ENCODE measurements at regions not wholly inside any gene's neighbourhood (a gene's known extent, or its start where the extent isn't known, plus 50 kb on each side); places are given as distances from the start of the nearest gene placed in this dataset.

GRCh38 chr1:239239529-239239928 lies 146.8 kb upstream of the CHRM3 start:
- H2AFZ ChIP-seq (ENCODE audit: insufficient read depth, low read depth, low read length, poor library complexity, severe bottlenecking): no peak overlapping the region

GRCh38 chr1:239237912-239238311 lies 148.5 kb upstream of the CHRM3 start:
- Mint-ChIP-seq H3K4me1 (no peaks in the 10 kb centered on the region), H3K27ac (no peak overlapping the region), H3K27me3 (no peaks in the 10 kb centered on the region), H3K4me3 (no peak overlapping the region), H3K9me3 (ENCODE audit: insufficient read depth) (no peaks in the 10 kb centered on the region)
- H3K9me3 ChIP-seq (ENCODE audit: control extremely low read depth in 1 of 3, control insufficient read depth in 2 of 3, insufficient read depth in 1 of 3, low read length in 2 of 3): no peaks in the 10 kb centered on the region
- no peak overlapping the region for H3K9ac ChIP-seq (ENCODE audit: low read length)
- no peaks in the 10 kb centered on the region for H3K4me1 ChIP-seq (ENCODE audit: control insufficient read depth in 2 of 2, insufficient read depth in 2 of 2, low read length in 2 of 2)
- ChIA-PET POLR2A (no interaction called here), CTCF (no interaction called here)
- no peak overlapping the region for H3K4me2 ChIP-seq (replicated peaks; ENCODE audit: low read depth, low read length, poor library complexity, severe bottlenecking)
- WGBS (ENCODE audit: insufficient coverage): 99% methylated on average over 9 of the region's 9 CpGs
- no peak overlapping the region for H2AFZ ChIP-seq (ENCODE audit: insufficient read depth, low read depth, low read length, poor library complexity, severe bottlenecking)
- H4K20me1 ChIP-seq (ENCODE audit: control insufficient read depth, insufficient read depth, low read length, poor library complexity, severe bottlenecking): no peaks in the 10 kb centered on the region
- H3K79me2 ChIP-seq (ENCODE audit: control insufficient read depth, insufficient read depth, low read length): no peaks in the 10 kb centered on the region
- H3K27me3 ChIP-seq (replicated peaks in 1 of 4; ENCODE audit: control extremely low read depth in 1 of 4, control insufficient read depth in 3 of 4, insufficient read depth in 4 of 4, low read length in 3 of 4): no peaks in the 10 kb centered on the region
- H3K27ac ChIP-seq (ENCODE audit: low read length in 2 of 2): no peak overlapping the region
- intact Hi-C loops (cut with micrococcal nuclease): no loop called here
- DNase-seq: no peak
- H3K36me3 ChIP-seq (replicated peaks in 1 of 2; ENCODE audit: control extremely low read depth in 1 of 2, control insufficient read depth in 1 of 2, extremely low read depth in 1 of 2, insufficient read depth in 2 of 2, low read length in 1 of 2): no peaks in the 10 kb centered on the region
- ATAC-seq (ENCODE audit: low read depth): no peak
- TF ChIP-seq EZH2 (IDR thresholded peaks at IDR 0.05; ENCODE audit: borderline replicate concordance, insufficient read depth, low read depth, low read length, poor library complexity, severe bottlenecking): no peak
- TF ChIP-seq, protein P1, sequence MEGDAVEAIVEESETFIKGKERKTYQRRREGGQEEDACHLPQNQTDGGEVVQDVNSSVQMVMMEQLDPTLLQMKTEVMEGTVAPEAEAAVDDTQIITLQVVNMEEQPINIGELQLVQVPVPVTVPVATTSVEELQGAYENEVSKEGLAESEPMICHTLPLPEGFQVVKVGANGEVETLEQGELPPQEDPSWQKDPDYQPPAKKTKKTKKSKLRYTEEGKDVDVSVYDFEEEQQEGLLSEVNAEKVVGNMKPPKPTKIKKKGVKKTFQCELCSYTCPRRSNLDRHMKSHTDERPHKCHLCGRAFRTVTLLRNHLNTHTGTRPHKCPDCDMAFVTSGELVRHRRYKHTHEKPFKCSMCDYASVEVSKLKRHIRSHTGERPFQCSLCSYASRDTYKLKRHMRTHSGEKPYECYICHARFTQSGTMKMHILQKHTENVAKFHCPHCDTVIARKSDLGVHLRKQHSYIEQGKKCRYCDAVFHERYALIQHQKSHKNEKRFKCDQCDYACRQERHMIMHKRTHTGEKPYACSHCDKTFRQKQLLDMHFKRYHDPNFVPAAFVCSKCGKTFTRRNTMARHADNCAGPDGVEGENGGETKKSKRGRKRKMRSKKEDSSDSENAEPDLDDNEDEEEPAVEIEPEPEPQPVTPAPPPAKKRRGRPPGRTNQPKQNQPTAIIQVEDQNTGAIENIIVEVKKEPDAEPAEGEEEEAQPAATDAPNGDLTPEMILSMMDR (IDR thresholded peaks at IDR 0.05): no peak
- no peak overlapping the region for H3K4me3 ChIP-seq (ENCODE audit: control extremely low read depth in 1 of 5, extremely low read depth in 1 of 5, insufficient read depth in 1 of 5, low read depth in 2 of 5, low read length in 4 of 5)

More at GRCh38 chr1:239239529-239239928, 146.8 kb upstream of the CHRM3 start:
- no peak for DNase-seq
- Histone ChIP-seq H3K9ac (ENCODE audit: low read length) (no peak overlapping the region), H3K27me3 (replicated peaks in 1 of 4; ENCODE audit: control extremely low read depth in 1 of 4, control insufficient read depth in 3 of 4, insufficient read depth in 4 of 4, low read length in 3 of 4) (no peaks in the 10 kb centered on the region), H3K4me2 (replicated peaks; ENCODE audit: low read depth, low read length, poor library complexity, severe bottlenecking) (no peak overlapping the region), H4K20me1 (ENCODE audit: control insufficient read depth, insufficient read depth, low read length, poor library complexity, severe bottlenecking) (no peaks in the 10 kb centered on the region), H3K79me2 (ENCODE audit: control insufficient read depth, insufficient read depth, low read length) (no peaks in the 10 kb centered on the region), H3K27ac (ENCODE audit: low read length in 2 of 2) (no peak overlapping the region), H3K36me3 (replicated peaks in 1 of 2; ENCODE audit: control extremely low read depth in 1 of 2, control insufficient read depth in 1 of 2, extremely low read depth in 1 of 2, insufficient read depth in 2 of 2, low read length in 1 of 2) (no peaks in the 10 kb centered on the region), H3K9me3 (ENCODE audit: control extremely low read depth in 1 of 3, control insufficient read depth in 2 of 3, insufficient read depth in 1 of 3, low read length in 2 of 3) (no peaks in the 10 kb centered on the region), H3K4me3 (ENCODE audit: control extremely low read depth in 1 of 5, extremely low read depth in 1 of 5, insufficient read depth in 1 of 5, low read depth in 2 of 5, low read length in 4 of 5) (no peak overlapping the region), H3K4me1 (ENCODE audit: control insufficient read depth in 2 of 2, insufficient read depth in 2 of 2, low read length in 2 of 2) (no peaks in the 10 kb centered on the region)
- TF ChIP-seq, protein P1 (IDR thresholded peaks at IDR 0.05): no peak
- TF ChIP-seq EZH2 (IDR thresholded peaks at IDR 0.05; ENCODE audit: borderline replicate concordance, insufficient read depth, low read depth, low read length, poor library complexity, severe bottlenecking): no peak
- ChIA-PET POLR2A (no interaction called here), CTCF (no interaction called here)
- intact Hi-C loops (cut with micrococcal nuclease): no loop called here
- no peaks in the 10 kb centered on the region for H3K27me3 Mint-ChIP-seq
- H3K4me3 Mint-ChIP-seq: no peak overlapping the region
- no peaks in the 10 kb centered on the region for H3K9me3 Mint-ChIP-seq (ENCODE audit: insufficient read depth)
- ATAC-seq (ENCODE audit: low read depth): no peak
- H3K4me1 Mint-ChIP-seq: no peaks in the 10 kb centered on the region
- H3K27ac Mint-ChIP-seq: no peak overlapping the region

All from B cell (primary cell).